Lower lobe of right lung (tissue), 2 donors: ENCODE measurements at regions not wholly inside any gene's neighbourhood (a gene's known extent, or its start where the extent isn't known, plus 50 kb on each side); places are given as distances from the start of the nearest gene placed in this dataset.

ENCODE experiments used
- ATAC-seq, 2 donors: fragments of 200-7000 bp; cut with Tn5 transposase; one replicate each; pipeline ENCODE4 v1.9.1; 2020 to 2022; ENCODE audit warnings: mild to moderate bottlenecking in 2 of 2, moderate library complexity in 2 of 2
- DNase-seq: peaks from one replicate; pipeline ENCODE4 v3.0.0-alpha.2; 2020
- H3K27ac ChIP-seq: fragments of 200-600 bp; one replicate; pipeline ENCODE4 v1.8.0; 2022
- H3K27me3 ChIP-seq: fragments of 200-600 bp; one replicate; pipeline ENCODE4 v1.8.0; 2022; ENCODE audit warnings: low read depth
- H3K36me3 ChIP-seq: fragments of 200-600 bp; one replicate; pipeline ENCODE4 v1.8.0; 2022; ENCODE audit warnings: mild to moderate bottlenecking
- H3K4me1 ChIP-seq: fragments of 200-600 bp; one replicate; pipeline ENCODE4 v1.8.0; 2022
- H3K4me3 ChIP-seq: fragments of 200-600 bp; one replicate; pipeline ENCODE4 v1.8.0; 2022; ENCODE audit warnings: mild to moderate bottlenecking
- H3K9me3 ChIP-seq: fragments of 200-600 bp; one replicate; pipeline ENCODE4 v1.8.0; 2022
- intact Hi-C: fragments of 100-400 bp; cut with DNase I; formaldehyde crosslinking; loops from one replicate; pipeline ENCODE4 v1.11.0; 2022
- TF ChIP-seq, protein P1 (sequence below): fragments of 200-600 bp; IDR thresholded peaks from one replicate; pipeline ENCODE4 v1.8.0; 2022; ENCODE audit warnings: antibody characterized with exemption, mild to moderate bottlenecking
- donor health status: DM: no; HTN: yes; CAD: no; lungs with severe emphysema.

DNA sequence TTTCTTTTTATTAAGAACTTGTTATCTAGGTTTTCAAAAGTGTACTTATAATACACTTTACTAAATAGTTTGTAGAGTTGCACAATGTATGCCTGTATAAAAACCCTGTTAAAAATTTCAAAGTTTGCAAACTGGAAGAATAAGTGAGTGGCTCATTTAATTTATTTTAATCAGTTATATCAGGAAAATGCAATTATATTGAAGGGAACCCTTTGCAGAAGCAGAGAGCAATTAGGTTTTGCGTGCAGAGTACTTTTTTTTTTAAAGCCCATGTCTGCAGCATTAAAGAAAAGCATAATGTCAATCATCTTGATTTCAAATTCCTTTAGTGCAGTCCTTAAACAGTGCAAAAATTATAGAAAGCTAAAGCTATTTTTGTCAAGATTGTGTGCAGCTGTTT is 271.3 kb upstream of the LDB2 start:
- Histone ChIP-seq H3K27ac (no peak overlapping the region), H3K4me1 (no peaks in the 10 kb centered on the region), H3K9me3 (no peaks in the 10 kb centered on the region), H3K27me3 (no peaks in the 10 kb centered on the region), H3K36me3 (no peaks in the 10 kb centered on the region), H3K4me3 (no peak overlapping the region)
- ATAC-seq (no peak), DNase-seq (no peak)
- intact Hi-C loops = no loop called here
- TF ChIP-seq, protein P1, sequence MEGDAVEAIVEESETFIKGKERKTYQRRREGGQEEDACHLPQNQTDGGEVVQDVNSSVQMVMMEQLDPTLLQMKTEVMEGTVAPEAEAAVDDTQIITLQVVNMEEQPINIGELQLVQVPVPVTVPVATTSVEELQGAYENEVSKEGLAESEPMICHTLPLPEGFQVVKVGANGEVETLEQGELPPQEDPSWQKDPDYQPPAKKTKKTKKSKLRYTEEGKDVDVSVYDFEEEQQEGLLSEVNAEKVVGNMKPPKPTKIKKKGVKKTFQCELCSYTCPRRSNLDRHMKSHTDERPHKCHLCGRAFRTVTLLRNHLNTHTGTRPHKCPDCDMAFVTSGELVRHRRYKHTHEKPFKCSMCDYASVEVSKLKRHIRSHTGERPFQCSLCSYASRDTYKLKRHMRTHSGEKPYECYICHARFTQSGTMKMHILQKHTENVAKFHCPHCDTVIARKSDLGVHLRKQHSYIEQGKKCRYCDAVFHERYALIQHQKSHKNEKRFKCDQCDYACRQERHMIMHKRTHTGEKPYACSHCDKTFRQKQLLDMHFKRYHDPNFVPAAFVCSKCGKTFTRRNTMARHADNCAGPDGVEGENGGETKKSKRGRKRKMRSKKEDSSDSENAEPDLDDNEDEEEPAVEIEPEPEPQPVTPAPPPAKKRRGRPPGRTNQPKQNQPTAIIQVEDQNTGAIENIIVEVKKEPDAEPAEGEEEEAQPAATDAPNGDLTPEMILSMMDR = no peak

GRCh38 chr4:17168571-17168970 is 270.1 kb upstream of the LDB2 start:
- Histone ChIP-seq H3K4me1 (no peaks in the 10 kb centered on the region), H3K27ac (no peak overlapping the region), H3K36me3 (no peaks in the 10 kb centered on the region), H3K4me3 (no peak overlapping the region), H3K9me3 (no peaks in the 10 kb centered on the region), H3K27me3 (no peaks in the 10 kb centered on the region)
- TF ChIP-seq, protein P1 = no peak
- intact Hi-C loops = no loop called here
- ATAC-seq (no peak), DNase-seq (no peak)

DNA sequence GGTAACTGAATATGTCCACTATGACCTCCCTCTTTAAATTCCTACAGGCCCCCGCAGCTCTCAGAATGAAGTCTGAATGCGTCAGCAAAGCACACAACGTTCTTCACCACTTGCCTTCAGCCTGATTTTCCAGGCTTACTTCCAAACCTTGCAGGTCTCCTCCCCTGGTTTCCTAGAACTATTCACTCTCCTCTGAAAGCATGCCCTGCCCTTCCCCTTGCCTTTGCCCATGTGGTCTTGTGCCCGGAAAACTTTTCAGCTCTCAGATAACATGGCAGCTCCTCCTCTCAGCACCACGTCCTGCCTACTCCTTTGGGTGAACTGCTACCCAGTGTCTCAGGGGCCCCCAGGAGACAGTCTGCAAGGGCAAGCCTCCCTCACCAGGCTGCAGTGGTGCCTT is 268.5 kb upstream of the LDB2 start:
- no peaks in the 10 kb centered on the region for H3K36me3 ChIP-seq
- DNase-seq = no peak
- H3K27ac ChIP-seq = no peak overlapping the region
- TF ChIP-seq, protein P1 = no peak
- no peak overlapping the region for H3K4me3 ChIP-seq
- H3K4me1 ChIP-seq = no peaks in the 10 kb centered on the region
- intact Hi-C loops = no loop called here
- H3K9me3 ChIP-seq = no peaks in the 10 kb centered on the region
- H3K27me3 ChIP-seq = no peaks in the 10 kb centered on the region
- peak in 1 of 2 donors; percentile 19 for ATAC-seq

DNA sequence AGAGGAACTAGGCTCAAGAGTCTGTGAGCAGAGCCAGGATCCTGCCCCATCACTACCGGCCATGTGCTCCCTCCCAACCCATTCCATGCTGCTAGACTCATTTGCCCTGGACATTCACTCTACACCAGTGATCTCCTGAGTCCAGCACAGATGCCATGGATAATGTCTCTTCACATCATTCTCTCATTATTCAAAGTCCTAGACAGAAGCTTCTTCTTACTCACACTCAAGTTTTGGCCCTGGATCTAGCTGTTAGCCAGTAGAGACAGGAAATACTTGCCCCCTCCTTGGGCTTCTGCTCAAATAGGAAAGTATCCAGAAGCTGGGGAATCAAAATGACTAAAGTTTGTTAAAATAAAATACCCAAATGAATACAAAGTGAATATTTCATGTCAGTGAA is 266.8 kb upstream of the LDB2 start:
- TF ChIP-seq, protein P1 = no peak
- no peak for DNase-seq
- ATAC-seq = no peak

DNA sequence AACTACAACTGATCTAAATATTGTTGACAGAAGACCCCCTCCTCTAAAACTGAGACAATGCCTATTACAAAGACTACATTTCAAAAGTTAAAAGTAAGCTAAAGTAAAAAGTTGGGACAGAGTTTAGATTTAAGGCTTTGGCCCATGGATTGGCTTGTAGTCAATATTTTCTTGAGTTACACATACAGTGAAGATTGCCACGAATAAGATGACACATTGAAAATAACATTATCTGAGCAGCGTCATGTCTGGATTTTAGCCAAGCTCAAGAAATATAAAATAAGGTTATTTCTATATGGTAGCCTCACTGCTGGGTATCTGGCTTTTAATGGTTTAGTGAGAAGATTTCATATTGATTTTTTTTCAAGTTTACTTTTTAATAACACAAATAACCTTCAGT is 266.2 kb upstream of the LDB2 start:
- Histone ChIP-seq H3K4me3 (no peak overlapping the region), H3K4me1 (no peaks in the 10 kb centered on the region), H3K9me3 (peaks cover 7% of the 10 kb centered on the region), H3K27me3 (no peaks in the 10 kb centered on the region), H3K36me3 (no peaks in the 10 kb centered on the region), H3K27ac (no peak overlapping the region)
- intact Hi-C loops = no loop called here
- DNase-seq = no peak
- TF ChIP-seq, protein P1 = no peak
- no peak for ATAC-seq

More for the DNA sequence above, 266.8 kb upstream of the LDB2 start:
- H3K36me3 ChIP-seq = no peaks in the 10 kb centered on the region
- no peak overlapping the region for H3K4me3 ChIP-seq
- no peaks in the 10 kb centered on the region for H3K4me1 ChIP-seq
- H3K9me3 ChIP-seq = peaks cover 7% of the 10 kb centered on the region
- H3K27me3 ChIP-seq = no peaks in the 10 kb centered on the region
- intact Hi-C loops = no loop called here
- H3K27ac ChIP-seq = no peak overlapping the region
